HEK293 (cell line): ENCODE measurements at regions not wholly inside any gene's neighbourhood (a gene's known extent, or its start where the extent isn't known, plus 50 kb on each side); places are given as distances from the start of the nearest gene placed in this dataset.

ENCODE experiments used
- CTCF ChIA-PET: fragments of 350-600 bp; formaldehyde crosslinking; extraction: SDS; loops from one replicate; lab custom pipeline; 2021; ENCODE audit warnings: antibody characterized with exemption; lab: Yijun Ruan, JAX
- POLR2A ChIA-PET: fragments of 300-600 bp; formaldehyde crosslinking; extraction: SDS; loops from one replicate; lab custom pipeline; 2020; ENCODE audit warnings: antibody characterized with exemption, inconsistent platforms; lab: Yijun Ruan, JAX
- H3K27ac ChIP-seq: fragments of 200-500 bp; sonication (Bioruptor generic); 2 replicates; pipeline ENCODE4 v1.5.1; 2014; ENCODE audit warnings: low read depth, low read length, control low read depth, inconsistent platforms; ENCODE audit errors: extremely low read depth
- H3K36me3 ChIP-seq, 2 experiments: fragments of 200-500 bp in 1 of 2; sonication (Bioruptor generic) in 1 of 2; 1 replicate in 1 of 2; 2 replicates in 1 of 2; pipeline ENCODE4 v1.5.1; 2014 to 2017; ENCODE audit warnings: inconsistent platforms in 2 of 2, low read length in 2 of 2; ENCODE audit not compliant: control insufficient read depth in 2 of 2, insufficient read depth in 1 of 2
- H3K4me1 ChIP-seq: fragments of 200-500 bp; sonication (Bioruptor generic); 2 replicates; pipeline ENCODE4 v1.5.1; 2014; ENCODE audit warnings: mild to moderate bottlenecking, low read length, inconsistent platforms; ENCODE audit not compliant: control insufficient read depth, insufficient read depth
- H3K4me3 ChIP-seq: 2 replicates; pipeline ENCODE4 v1.5.1; 2011; ENCODE audit warnings: low read depth, mild to moderate bottlenecking, control low read depth, low read length, moderate library complexity
- H3K9me3 ChIP-seq: fragments of 200-500 bp; sonication (Bioruptor generic); 2 replicates; pipeline ENCODE4 v1.5.1; 2014; ENCODE audit warnings: low read depth, low read length, inconsistent platforms; ENCODE audit not compliant: control insufficient read depth, insufficient read depth
- ATF2 ChIP-seq: fragments of 450-650 bp; formaldehyde crosslinking; IDR thresholded peaks from 2 replicates; pipeline ENCODE4 v1.5.1; 2016; ENCODE audit warnings: missing biosample characterization, missing genetic modification characterization, low read depth
- EGR2 ChIP-seq: fragments of 450-650 bp; formaldehyde crosslinking; IDR thresholded peaks from 2 replicates; pipeline ENCODE4 v1.5.1; 2016; ENCODE audit warnings: low read depth, missing biosample characterization, missing genetic modification characterization
- HOXD13 ChIP-seq: sonication (generic); formaldehyde crosslinking; IDR thresholded peaks from 2 replicates; pipeline ENCODE4 v1.8.0; 2022; ENCODE audit warnings: missing genetic modification reagents, borderline replicate concordance
- ZBTB8A ChIP-seq: fragments of 450-650 bp; formaldehyde crosslinking; IDR thresholded peaks from 2 replicates; pipeline ENCODE4 v1.5.1; 2016; ENCODE audit warnings: missing biosample characterization, missing genetic modification characterization
- ZFP37 ChIP-seq: fragments of 450-650 bp; formaldehyde crosslinking; IDR thresholded peaks from 2 replicates; pipeline ENCODE4 v1.5.1; 2016; ENCODE audit warnings: missing biosample characterization, missing genetic modification characterization
- ZIC2 ChIP-seq: fragments of 450-650 bp; formaldehyde crosslinking; IDR thresholded peaks from 2 replicates; pipeline ENCODE4 v1.5.1; 2016; ENCODE audit warnings: missing biosample characterization, missing genetic modification characterization
- ZNF114 ChIP-seq: fragments of 450-650 bp; formaldehyde crosslinking; IDR thresholded peaks from 2 replicates; pipeline ENCODE4 v1.5.0; 2017; ENCODE audit warnings: missing biosample characterization, missing genetic modification characterization
- ZNF146 ChIP-seq: fragments of 450-650 bp; formaldehyde crosslinking; IDR thresholded peaks from 2 replicates; pipeline ENCODE4 v1.5.1; 2016; ENCODE audit warnings: missing biosample characterization, missing genetic modification characterization
- ZNF16 ChIP-seq: fragments of 450-650 bp; formaldehyde crosslinking; IDR thresholded peaks from 2 replicates; pipeline ENCODE4 v1.5.1; 2016; ENCODE audit warnings: low read depth, missing biosample characterization, missing genetic modification characterization
- ZNF248 ChIP-seq: fragments of 450-650 bp; formaldehyde crosslinking; IDR thresholded peaks from 2 replicates; pipeline ENCODE4 v1.5.1; 2017; ENCODE audit warnings: missing biosample characterization, missing genetic modification characterization
- ZNF266 ChIP-seq: fragments of 450-650 bp; formaldehyde crosslinking; IDR thresholded peaks from 2 replicates; pipeline ENCODE4 v1.5.1; 2016; ENCODE audit warnings: missing biosample characterization, missing genetic modification characterization, low read depth
- ZNF394 ChIP-seq: fragments of 450-650 bp; formaldehyde crosslinking; IDR thresholded peaks from 2 replicates; pipeline ENCODE4 v1.5.1; 2016; ENCODE audit warnings: missing biosample characterization, missing genetic modification characterization, mild to moderate bottlenecking, moderate library complexity, borderline replicate concordance
- ZNF488 ChIP-seq: fragments of 450-650 bp; formaldehyde crosslinking; IDR thresholded peaks from 2 replicates; pipeline ENCODE4 v1.5.1; 2016; ENCODE audit warnings: missing biosample characterization, missing genetic modification characterization
- ZNF658 ChIP-seq: fragments of 450-650 bp; formaldehyde crosslinking; IDR thresholded peaks from 2 replicates; pipeline ENCODE4; 2016; ENCODE audit warnings: missing biosample characterization, missing genetic modification characterization
- ZNF670 ChIP-seq: fragments of 450-650 bp; formaldehyde crosslinking; IDR thresholded peaks from 2 replicates; pipeline ENCODE4 v1.5.1; 2016; ENCODE audit warnings: missing biosample characterization, missing genetic modification characterization, low read depth
- ZNF677 ChIP-seq: fragments of 450-650 bp; IDR thresholded peaks from 2 replicates; pipeline ENCODE4 v1.5.0; 2018; ENCODE audit warnings: missing biosample characterization, mild to moderate bottlenecking, missing genetic modification characterization, moderate library complexity
- ZNF830 ChIP-seq: fragments of 450-650 bp; IDR thresholded peaks from 2 replicates; pipeline ENCODE4 v1.5.0; 2018; ENCODE audit warnings: missing biosample characterization, missing genetic modification characterization, low read depth, mild to moderate bottlenecking, moderate library complexity
- TF ChIP-seq, protein P1 (sequence below): fragments of 450-650 bp; formaldehyde crosslinking; IDR thresholded peaks from 2 replicates; pipeline ENCODE4 v1.5.1; 2016; ENCODE audit warnings: missing biosample characterization, missing genetic modification characterization

DNA sequence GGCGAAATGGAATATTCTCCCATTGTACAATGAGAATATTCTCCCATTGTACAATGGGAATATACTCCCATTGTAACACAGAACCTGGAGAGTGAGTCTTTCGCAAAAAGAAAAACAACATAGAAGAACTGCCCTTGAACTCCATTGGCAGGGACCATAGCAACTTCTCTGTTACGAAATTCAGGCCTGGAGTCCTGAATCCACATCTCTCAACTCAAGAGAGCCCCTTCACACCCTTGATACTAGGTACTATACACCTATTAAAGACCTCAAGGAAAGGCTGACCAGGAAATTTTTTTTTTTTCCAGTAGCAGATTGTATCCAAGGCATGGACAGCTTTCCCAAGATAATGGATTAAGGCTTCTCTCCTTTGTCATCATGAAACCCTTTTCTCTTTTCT lies 1687.0 kb downstream of the GRIK2 start (continued):
- TF ChIP-seq, protein P1, sequence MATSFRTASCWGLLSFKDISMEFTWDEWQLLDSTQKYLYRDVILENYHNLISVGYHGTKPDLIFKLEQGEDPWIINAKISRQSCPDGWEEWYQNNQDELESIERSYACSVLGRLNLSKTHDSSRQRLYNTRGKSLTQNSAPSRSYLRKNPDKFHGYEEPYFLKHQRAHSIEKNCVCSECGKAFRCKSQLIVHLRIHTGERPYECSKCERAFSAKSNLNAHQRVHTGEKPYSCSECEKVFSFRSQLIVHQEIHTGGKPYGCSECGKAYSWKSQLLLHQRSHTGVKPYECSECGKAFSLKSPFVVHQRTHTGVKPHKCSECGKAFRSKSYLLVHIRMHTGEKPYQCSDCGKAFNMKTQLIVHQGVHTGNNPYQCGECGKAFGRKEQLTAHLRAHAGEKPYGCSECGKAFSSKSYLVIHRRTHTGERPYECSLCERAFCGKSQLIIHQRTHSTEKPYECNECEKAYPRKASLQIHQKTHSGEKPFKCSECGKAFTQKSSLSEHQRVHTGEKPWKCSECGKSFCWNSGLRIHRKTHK (tag by site-specific recombination): no peak

DNA sequence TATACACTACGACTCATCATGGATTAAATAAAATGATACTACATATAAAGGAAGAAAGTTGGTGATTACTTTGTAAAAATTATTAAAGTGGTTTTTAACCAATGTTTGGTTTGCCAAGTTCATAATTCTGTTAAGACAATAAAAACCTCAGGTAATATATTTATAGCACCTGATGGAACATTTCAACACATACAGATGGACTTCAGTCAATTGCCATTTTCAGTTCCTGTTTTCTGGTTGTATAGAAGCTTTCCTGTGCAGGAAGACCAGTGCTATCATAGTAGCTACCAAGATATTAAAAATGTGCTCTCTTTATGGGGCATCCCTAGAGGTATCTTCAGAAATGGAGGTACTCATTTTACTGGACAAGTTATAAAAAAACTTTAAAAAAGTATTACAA lies 1686.4 kb downstream of the GRIK2 start:
- Histone ChIP-seq H3K27ac (no peak overlapping the region), H3K36me3 (no peaks in the 10 kb centered on the region), H3K4me3 (no peak overlapping the region)
- POLR2A ChIA-PET: no interaction called here
- TF ChIP-seq ZNF830: no peak
- TF ChIP-seq ZIC2 (tag by site-specific recombination): no peak
- no peak for TF ChIP-seq ZNF394 (tag by site-specific recombination)
- TF ChIP-seq ZNF146: no peak
- no peak for TF ChIP-seq ZNF114 (tag by site-specific recombination)
- no peak for TF ChIP-seq ZNF670 (tag by site-specific recombination)
- no peak for TF ChIP-seq EGR2 (tag by site-specific recombination)
- no peak for TF ChIP-seq ZNF488 (tag by site-specific recombination)
- TF ChIP-seq HOXD13 (CRISPR knock-in tag): no peak
- no peak for TF ChIP-seq ZNF248 (tag by site-specific recombination)
- TF ChIP-seq, all 188 proteins: peak for 0
- Histone ChIP-seq H3K4me1 (no peaks in the 10 kb centered on the region), H3K9me3 (no peaks in the 10 kb centered on the region)
- CTCF ChIA-PET: no interaction called here

- H3K27ac ChIP-seq: no peak overlapping the region
- TF ChIP-seq ZNF677 (tag by site-specific recombination) (no peak), ZBTB8A (tag by site-specific recombination) (no peak)
- H3K4me3 ChIP-seq: no peak overlapping the region
- POLR2A ChIA-PET: no interaction called here
- no peaks in the 10 kb centered on the region for H3K4me1 ChIP-seq
- H3K36me3 ChIP-seq: no peaks in the 10 kb centered on the region
- H3K9me3 ChIP-seq: no peaks in the 10 kb centered on the region
- CTCF ChIA-PET: no interaction called here
These were observed 1668.6 kb downstream of the GRIK2 start for GRCh38 chr6:103062136-103062535.

DNA sequence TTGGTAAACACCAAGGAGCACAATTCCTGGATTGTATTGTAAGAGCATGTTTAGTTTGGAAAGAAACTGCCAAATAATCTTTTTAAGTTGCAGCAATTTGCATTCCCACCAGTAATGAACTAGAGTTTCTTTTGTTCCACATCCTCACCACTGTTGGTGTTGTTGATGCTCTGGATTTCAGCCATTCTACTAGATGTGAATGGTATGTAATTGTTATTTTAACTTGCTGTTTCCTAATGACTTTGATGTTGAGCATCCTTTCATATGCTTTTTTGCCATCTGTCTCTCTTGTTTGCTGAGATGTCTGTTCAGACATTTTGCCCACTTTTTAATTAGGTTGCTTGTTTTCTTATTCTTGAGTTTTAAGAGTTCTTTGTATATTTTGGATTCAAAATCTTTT lies 1654.1 kb downstream of the GRIK2 start:
- ChIA-PET POLR2A (no interaction called here), CTCF (no interaction called here)
- Histone ChIP-seq H3K9me3 (no peaks in the 10 kb centered on the region), H3K4me1 (no peaks in the 10 kb centered on the region), H3K27ac (no peak overlapping the region), H3K4me3 (no peak overlapping the region), H3K36me3 (no peaks in the 10 kb centered on the region)
- TF ChIP-seq ZFP37 (no peak), ZNF146 (no peak), ZNF266 (tag by site-specific recombination) (no peak), ZNF16 (tag by site-specific recombination) (no peak), ATF2 (tag by site-specific recombination) (no peak), ZNF658 (tag by site-specific recombination) (no peak)
